B cell (primary cell): ENCODE measurements at regions not wholly inside any gene's neighbourhood (a gene's known extent, or its start where the extent isn't known, plus 50 kb on each side); places are given as distances from the start of the nearest gene placed in this dataset.

Source experiments
- EZH2 ChIP-seq: IDR thresholded peaks from 2 replicates; pipeline ENCODE4 v1.6.1; 2012; ENCODE audit warnings: borderline replicate concordance, low read depth, mild to moderate bottlenecking, moderate library complexity, low read length; ENCODE audit not compliant: insufficient read depth, poor library complexity, severe bottlenecking
- TF ChIP-seq, protein P1 (sequence below): fragments of 200-600 bp; IDR thresholded peaks from one replicate; pipeline ENCODE4 v1.8.0; 2022; ENCODE audit warnings: antibody characterized with exemption, mild to moderate bottlenecking

DNA sequence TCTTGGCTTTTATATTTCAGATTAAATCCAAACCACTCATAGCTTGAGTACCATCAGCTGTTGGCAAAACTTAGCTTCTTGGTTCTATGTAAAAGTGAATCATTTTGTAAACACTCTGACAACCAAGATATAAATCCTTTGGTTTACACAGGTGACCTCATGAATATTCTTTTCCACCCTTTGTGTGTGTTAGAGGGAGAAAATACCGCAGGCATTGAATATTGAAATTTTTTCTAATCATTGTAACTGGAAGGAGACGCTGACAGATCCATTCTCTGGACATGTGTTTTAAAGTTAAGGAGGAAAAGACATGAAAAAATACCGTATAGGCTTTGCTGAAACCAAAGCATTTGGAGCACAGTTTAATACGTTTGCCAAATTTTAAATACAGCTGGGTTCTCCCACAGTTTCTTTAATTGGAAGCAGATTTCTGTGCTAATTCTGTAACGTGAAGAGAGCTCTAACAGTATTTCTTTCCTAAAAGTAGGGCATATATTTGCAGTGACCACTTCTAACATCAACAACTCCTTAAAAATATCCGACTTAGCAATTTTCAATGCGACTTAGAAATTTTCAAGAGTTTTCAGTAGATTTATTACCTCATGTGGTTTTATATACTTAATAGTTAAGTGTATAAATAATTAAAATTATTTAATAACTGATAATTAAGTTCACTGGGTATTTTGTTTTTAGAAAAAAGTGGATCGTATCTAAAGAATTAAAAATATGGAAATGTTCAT is 388.2 kb downstream of the USP25 start:
- TF ChIP-seq EZH2: no peak
- TF ChIP-seq, protein P1, sequence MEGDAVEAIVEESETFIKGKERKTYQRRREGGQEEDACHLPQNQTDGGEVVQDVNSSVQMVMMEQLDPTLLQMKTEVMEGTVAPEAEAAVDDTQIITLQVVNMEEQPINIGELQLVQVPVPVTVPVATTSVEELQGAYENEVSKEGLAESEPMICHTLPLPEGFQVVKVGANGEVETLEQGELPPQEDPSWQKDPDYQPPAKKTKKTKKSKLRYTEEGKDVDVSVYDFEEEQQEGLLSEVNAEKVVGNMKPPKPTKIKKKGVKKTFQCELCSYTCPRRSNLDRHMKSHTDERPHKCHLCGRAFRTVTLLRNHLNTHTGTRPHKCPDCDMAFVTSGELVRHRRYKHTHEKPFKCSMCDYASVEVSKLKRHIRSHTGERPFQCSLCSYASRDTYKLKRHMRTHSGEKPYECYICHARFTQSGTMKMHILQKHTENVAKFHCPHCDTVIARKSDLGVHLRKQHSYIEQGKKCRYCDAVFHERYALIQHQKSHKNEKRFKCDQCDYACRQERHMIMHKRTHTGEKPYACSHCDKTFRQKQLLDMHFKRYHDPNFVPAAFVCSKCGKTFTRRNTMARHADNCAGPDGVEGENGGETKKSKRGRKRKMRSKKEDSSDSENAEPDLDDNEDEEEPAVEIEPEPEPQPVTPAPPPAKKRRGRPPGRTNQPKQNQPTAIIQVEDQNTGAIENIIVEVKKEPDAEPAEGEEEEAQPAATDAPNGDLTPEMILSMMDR: no peak
